GM23338 (cell line): ENCODE measurements at regions not wholly inside any gene's neighbourhood (a gene's known extent, or its start where the extent isn't known, plus 50 kb on each side); places are given as distances from the start of the nearest gene placed in this dataset.

Source experiments
- ATAC-seq: fragments of 200-7000 bp; cut with Tn5 transposase; 3 replicates; pipeline ENCODE4 v1.9.1; 2020
- DNase-seq: peaks from one replicate; pipeline ENCODE4 v3.0.0-alpha.2; 2015; ENCODE audit warnings: low spot score
- H2AFZ ChIP-seq: fragments of 200-600 bp; sonication (generic); 2 replicates; pipeline ENCODE4 v1.8.0; 2016; ENCODE audit warnings: antibody characterized with exemption, mild to moderate bottlenecking, moderate library complexity
- H3F3A ChIP-seq: fragments of 200-600 bp; sonication (generic); replicated peaks from 2 replicates; pipeline ENCODE4 v1.8.0; 2017; ENCODE audit warnings: antibody characterized with exemption, mixed run types, low read depth
- H3K27ac ChIP-seq: fragments of 200-600 bp; sonication (generic); 2 replicates; pipeline ENCODE4 v1.6.1; 2016; ENCODE audit warnings: low read depth
- H3K27me3 ChIP-seq: fragments of 200-600 bp; sonication (generic); 2 replicates; pipeline ENCODE4 v1.8.0; 2016; ENCODE audit warnings: mild to moderate bottlenecking, mixed run types, moderate library complexity; ENCODE audit not compliant: insufficient read depth
- H3K36me3 ChIP-seq: fragments of 200-600 bp; sonication (generic); 2 replicates; pipeline ENCODE4 v1.8.0; 2016; ENCODE audit warnings: mild to moderate bottlenecking; ENCODE audit not compliant: insufficient read depth
- H3K4me1 ChIP-seq: fragments of 200-600 bp; sonication (generic); 2 replicates; pipeline ENCODE4 v1.8.0; 2016; ENCODE audit warnings: mild to moderate bottlenecking, moderate library complexity; ENCODE audit not compliant: insufficient read depth
- H3K4me2 ChIP-seq: fragments of 200-600 bp; sonication (generic); 2 replicates; pipeline ENCODE4 v1.7.1; 2017; ENCODE audit warnings: mixed run types
- H3K4me3 ChIP-seq: fragments of 200-600 bp; sonication (generic); 2 replicates; pipeline ENCODE4 v1.6.1; 2016; ENCODE audit warnings: mixed run types
- H3K79me2 ChIP-seq: fragments of 200-600 bp; sonication (generic); replicated peaks from 2 replicates; pipeline ENCODE4 v1.8.0; 2017; ENCODE audit warnings: mild to moderate bottlenecking; ENCODE audit not compliant: insufficient read depth
- H3K9me2 ChIP-seq: fragments of 200-600 bp; sonication (generic); 2 replicates; pipeline ENCODE4 v1.8.0; 2017; ENCODE audit not compliant: insufficient read depth
- H4K20me1 ChIP-seq: fragments of 200-600 bp; sonication (generic); replicated peaks from 2 replicates; pipeline ENCODE4 v1.8.0; 2017; ENCODE audit warnings: mild to moderate bottlenecking; ENCODE audit not compliant: insufficient read depth
- H3K27ac Mint-ChIP-seq: 2 replicates; pipeline ENCODE4 v1.8.0; 2020; ENCODE audit warnings: inconsistent platforms, mild to moderate bottlenecking, moderate library complexity, mixed read lengths
- H3K27me3 Mint-ChIP-seq: 3 replicates; pipeline ENCODE4 v1.8.0; 2022; ENCODE audit warnings: low read depth, mild to moderate bottlenecking, moderate library complexity, mixed read lengths, inconsistent platforms; ENCODE audit not compliant: insufficient read depth, poor library complexity
- H3K36me3 Mint-ChIP-seq: 3 replicates; pipeline ENCODE4 v1.8.0; 2021; ENCODE audit warnings: low read depth, mild to moderate bottlenecking, inconsistent platforms, moderate library complexity, mixed read lengths
- H3K4me1 Mint-ChIP-seq: 3 replicates; pipeline ENCODE4 v1.8.0; 2020; ENCODE audit warnings: mild to moderate bottlenecking, inconsistent platforms, mixed read lengths
- H3K4me3 Mint-ChIP-seq: 3 replicates; pipeline ENCODE4 v1.8.0; 2021; ENCODE audit warnings: moderate library complexity, mild to moderate bottlenecking, inconsistent platforms, mixed read lengths
- H3K9me3 Mint-ChIP-seq: 3 replicates; pipeline ENCODE4 v1.8.0; 2020; ENCODE audit warnings: moderate library complexity, mild to moderate bottlenecking, inconsistent platforms, mixed read lengths
- CREB1 ChIP-seq: fragments of 250-450 bp; sonication (Bioruptor Pico); IDR thresholded peaks from 2 replicates; pipeline ENCODE4 v1.5.0; 2020; ENCODE audit warnings: low read depth, mild to moderate bottlenecking, moderate library complexity
- EZH2 ChIP-seq: fragments of 200-600 bp; sonication (generic); IDR thresholded peaks from one replicate; pipeline ENCODE4 v1.8.0; 2017; ENCODE audit warnings: antibody characterized with exemption, mild to moderate bottlenecking, low read depth; ENCODE audit not compliant: unreplicated experiment
- JUNB ChIP-seq: IDR thresholded peaks from one replicate; pipeline ENCODE4 v1.6.1; 2016; ENCODE audit warnings: antibody characterized with exemption; ENCODE audit not compliant: unreplicated experiment
- ZNF331 ChIP-seq: fragments of 250-450 bp; sonication (Bioruptor Pico); IDR thresholded peaks from 2 replicates; pipeline ENCODE4 v1.5.0; 2020; ENCODE audit warnings: low read depth, mild to moderate bottlenecking, moderate library complexity
- TF ChIP-seq, protein P1 (sequence below): fragments of 250-450 bp; sonication (Bioruptor Pico); IDR thresholded peaks from 2 replicates; pipeline ENCODE4 v1.5.0; 2020; ENCODE audit warnings: mild to moderate bottlenecking, moderate library complexity
- TF ChIP-seq, protein P2 (sequence below): IDR thresholded peaks from 2 replicates; pipeline ENCODE4 v1.6.1; 2016; ENCODE audit warnings: antibody characterized with exemption
- TF ChIP-seq, protein P3 (sequence below), 2 experiments: fragments of 200-600 bp in 1 of 2; sonication (generic) in 1 of 2; conservative IDR thresholded peaks; 2 replicates each; pipeline versions ENCODE4 v1.5.1 to v1.6.1; 2016 to 2017; ENCODE audit warnings: antibody characterized with exemption in 2 of 2, low read depth in 2 of 2, mild to moderate bottlenecking in 2 of 2, moderate library complexity in 1 of 2

DNA sequence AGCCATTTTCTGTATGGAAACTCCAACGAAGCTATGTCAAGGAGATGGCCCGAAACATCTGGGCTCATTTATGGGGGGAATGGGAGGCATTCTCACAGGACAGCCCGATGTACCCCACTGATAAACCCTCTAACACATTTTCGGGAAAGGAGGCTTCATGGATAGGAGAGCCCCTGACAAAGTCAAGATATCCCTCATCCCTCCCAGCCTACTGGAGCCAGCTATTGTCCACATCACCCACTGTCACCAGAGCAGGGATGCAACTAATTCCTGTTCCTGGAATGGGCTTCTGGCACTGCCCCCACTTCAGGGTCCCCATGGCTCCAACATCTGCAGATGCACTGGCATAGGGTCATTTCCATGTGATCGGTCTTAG is 98.2 kb upstream of the BMPER start:
- no peak for DNase-seq
- Histone ChIP-seq H3K36me3 (no peaks in the 10 kb centered on the region), H3F3A (no peaks in the 10 kb centered on the region), H3K27ac (no peak overlapping the region), H3K27me3 (no peaks in the 10 kb centered on the region), H3K79me2 (no peaks in the 10 kb centered on the region), H3K4me1 (no peaks in the 10 kb centered on the region), H4K20me1 (no peaks in the 10 kb centered on the region), H3K9me2 (peaks cover 5% of the 10 kb centered on the region; the same call in 1 of the 2 replicates), H2AFZ (no peak overlapping the region), H3K4me3 (no peak overlapping the region), H3K4me2 (no peak overlapping the region)
- ATAC-seq: no peak
- H3K9me3 Mint-ChIP-seq: no peaks in the 10 kb centered on the region
- H3K4me3 Mint-ChIP-seq: no peak overlapping the region
- H3K4me1 Mint-ChIP-seq: peaks cover 10% of the 10 kb centered on the region
- no peaks in the 10 kb centered on the region for H3K36me3 Mint-ChIP-seq
- H3K27me3 Mint-ChIP-seq: no peaks in the 10 kb centered on the region
- H3K27ac Mint-ChIP-seq: no peak overlapping the region
- TF ChIP-seq JUNB (no peak), CREB1 (CRISPR knock-in tag) (no peak), EZH2 (no peak), ZNF331 (CRISPR knock-in tag) (no peak)
- TF ChIP-seq, protein P1, sequence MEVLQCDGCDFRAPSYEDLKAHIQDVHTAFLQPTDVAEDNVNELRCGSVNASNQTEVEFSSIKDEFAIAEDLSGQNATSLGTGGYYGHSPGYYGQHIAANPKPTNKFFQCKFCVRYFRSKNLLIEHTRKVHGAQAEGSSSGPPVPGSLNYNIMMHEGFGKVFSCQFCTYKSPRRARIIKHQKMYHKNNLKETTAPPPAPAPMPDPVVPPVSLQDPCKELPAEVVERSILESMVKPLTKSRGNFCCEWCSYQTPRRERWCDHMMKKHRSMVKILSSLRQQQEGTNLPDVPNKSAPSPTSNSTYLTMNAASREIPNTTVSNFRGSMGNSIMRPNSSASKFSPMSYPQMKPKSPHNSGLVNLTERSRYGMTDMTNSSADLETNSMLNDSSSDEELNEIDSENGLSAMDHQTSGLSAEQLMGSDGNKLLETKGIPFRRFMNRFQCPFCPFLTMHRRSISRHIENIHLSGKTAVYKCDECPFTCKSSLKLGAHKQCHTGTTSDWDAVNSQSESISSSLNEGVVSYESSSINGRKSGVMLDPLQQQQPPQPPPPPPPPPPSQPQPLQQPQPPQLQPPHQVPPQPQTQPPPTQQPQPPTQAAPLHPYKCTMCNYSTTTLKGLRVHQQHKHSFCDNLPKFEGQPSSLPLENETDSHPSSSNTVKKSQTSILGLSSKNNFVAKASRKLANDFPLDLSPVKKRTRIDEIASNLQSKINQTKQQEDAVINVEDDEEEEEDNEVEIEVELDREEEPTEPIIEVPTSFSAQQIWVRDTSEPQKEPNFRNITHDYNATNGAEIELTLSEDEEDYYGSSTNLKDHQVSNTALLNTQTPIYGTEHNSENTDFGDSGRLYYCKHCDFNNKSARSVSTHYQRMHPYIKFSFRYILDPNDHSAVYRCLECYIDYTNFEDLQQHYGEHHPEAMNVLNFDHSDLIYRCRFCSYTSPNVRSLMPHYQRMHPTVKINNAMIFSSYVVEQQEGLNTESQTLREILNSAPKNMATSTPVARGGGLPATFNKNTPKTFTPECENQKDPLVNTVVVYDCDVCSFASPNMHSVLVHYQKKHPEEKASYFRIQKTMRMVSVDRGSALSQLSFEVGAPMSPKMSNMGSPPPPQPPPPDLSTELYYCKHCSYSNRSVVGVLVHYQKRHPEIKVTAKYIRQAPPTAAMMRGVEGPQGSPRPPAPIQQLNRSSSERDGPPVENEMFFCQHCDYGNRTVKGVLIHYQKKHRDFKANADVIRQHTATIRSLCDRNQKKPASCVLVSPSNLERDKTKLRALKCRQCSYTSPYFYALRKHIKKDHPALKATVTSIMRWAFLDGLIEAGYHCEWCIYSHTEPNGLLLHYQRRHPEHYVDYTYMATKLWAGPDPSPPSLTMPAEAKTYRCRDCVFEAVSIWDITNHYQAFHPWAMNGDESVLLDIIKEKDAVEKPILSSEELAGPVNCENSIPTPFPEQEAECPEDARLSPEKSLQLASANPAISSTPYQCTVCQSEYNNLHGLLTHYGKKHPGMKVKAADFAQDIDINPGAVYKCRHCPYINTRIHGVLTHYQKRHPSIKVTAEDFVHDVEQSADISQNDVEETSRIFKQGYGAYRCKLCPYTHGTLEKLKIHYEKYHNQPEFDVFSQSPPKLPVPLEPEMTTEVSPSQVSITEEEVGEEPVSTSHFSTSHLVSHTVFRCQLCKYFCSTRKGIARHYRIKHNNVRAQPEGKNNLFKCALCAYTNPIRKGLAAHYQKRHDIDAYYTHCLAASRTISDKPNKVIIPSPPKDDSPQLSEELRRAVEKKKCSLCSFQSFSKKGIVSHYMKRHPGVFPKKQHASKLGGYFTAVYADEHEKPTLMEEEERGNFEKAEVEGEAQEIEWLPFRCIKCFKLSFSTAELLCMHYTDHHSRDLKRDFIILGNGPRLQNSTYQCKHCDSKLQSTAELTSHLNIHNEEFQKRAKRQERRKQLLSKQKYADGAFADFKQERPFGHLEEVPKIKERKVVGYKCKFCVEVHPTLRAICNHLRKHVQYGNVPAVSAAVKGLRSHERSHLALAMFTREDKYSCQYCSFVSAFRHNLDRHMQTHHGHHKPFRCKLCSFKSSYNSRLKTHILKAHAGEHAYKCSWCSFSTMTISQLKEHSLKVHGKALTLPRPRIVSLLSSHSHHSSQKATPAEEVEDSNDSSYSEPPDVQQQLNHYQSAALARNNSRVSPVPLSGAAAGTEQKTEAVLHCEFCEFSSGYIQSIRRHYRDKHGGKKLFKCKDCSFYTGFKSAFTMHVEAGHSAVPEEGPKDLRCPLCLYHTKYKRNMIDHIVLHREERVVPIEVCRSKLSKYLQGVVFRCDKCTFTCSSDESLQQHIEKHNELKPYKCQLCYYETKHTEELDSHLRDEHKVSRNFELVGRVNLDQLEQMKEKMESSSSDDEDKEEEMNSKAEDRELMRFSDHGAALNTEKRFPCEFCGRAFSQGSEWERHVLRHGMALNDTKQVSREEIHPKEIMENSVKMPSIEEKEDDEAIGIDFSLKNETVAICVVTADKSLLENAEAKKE (CRISPR knock-in tag): no peak

DNA sequence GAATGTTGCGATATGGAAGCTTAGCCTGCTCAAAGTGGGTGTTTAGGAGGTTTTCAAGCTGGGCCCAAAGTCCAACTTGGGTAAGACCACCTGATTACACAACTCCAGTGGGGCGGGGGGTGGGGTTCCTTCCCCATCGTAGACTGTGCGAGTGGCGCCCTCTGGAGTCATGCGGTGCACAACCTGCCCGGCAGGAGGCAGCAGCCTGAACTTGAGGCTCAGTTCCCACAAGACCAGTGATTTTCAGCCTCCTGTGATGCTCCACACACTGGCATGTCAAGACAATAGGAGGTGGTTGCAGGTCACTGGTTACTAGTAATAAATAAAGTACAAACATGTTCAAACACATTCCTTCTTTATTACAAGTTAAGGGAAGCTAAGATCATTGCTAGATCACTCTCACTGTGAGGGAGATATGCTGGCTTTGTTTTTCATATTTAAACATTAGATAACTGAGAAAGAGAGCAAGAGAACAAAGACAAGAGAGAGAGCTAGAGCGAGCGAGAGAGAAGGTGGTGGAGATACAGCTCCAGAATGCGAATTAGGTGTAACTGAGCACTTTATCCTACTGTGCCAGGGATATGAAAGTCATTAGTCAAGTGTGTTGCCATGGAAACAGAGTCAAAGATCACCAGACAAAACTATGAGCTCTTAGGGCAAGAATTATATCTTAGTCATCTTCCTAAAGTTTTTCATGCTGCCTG is 97.4 kb upstream of the BMPER start:
- H3K9me3 Mint-ChIP-seq: no peaks in the 10 kb centered on the region
- DNase-seq: peak; percentile 81
- Histone ChIP-seq H3K36me3 (no peaks in the 10 kb centered on the region), H3K27ac (no peak overlapping the region), H3K27me3 (no peaks in the 10 kb centered on the region), H3F3A (no peaks in the 10 kb centered on the region), H3K4me1 (no peaks in the 10 kb centered on the region), H3K4me3 (no peak overlapping the region), H2AFZ (no peak overlapping the region), H3K4me2 (no peak overlapping the region), H3K9me2 (peaks cover 5% of the 10 kb centered on the region; the same call in 1 of the 2 replicates), H3K79me2 (no peaks in the 10 kb centered on the region), H4K20me1 (no peaks in the 10 kb centered on the region)
- no peaks in the 10 kb centered on the region for H3K27me3 Mint-ChIP-seq
- H3K4me1 Mint-ChIP-seq: peaks cover 10% of the 10 kb centered on the region
- H3K27ac Mint-ChIP-seq: no peak overlapping the region
- H3K36me3 Mint-ChIP-seq: no peaks in the 10 kb centered on the region
- H3K4me3 Mint-ChIP-seq: no peak overlapping the region
- ATAC-seq: peak; percentile 90
- TF ChIP-seq, protein P2, sequence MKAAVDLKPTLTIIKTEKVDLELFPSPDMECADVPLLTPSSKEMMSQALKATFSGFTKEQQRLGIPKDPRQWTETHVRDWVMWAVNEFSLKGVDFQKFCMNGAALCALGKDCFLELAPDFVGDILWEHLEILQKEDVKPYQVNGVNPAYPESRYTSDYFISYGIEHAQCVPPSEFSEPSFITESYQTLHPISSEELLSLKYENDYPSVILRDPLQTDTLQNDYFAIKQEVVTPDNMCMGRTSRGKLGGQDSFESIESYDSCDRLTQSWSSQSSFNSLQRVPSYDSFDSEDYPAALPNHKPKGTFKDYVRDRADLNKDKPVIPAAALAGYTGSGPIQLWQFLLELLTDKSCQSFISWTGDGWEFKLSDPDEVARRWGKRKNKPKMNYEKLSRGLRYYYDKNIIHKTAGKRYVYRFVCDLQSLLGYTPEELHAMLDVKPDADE: no peak
- TF ChIP-seq, protein P3, sequence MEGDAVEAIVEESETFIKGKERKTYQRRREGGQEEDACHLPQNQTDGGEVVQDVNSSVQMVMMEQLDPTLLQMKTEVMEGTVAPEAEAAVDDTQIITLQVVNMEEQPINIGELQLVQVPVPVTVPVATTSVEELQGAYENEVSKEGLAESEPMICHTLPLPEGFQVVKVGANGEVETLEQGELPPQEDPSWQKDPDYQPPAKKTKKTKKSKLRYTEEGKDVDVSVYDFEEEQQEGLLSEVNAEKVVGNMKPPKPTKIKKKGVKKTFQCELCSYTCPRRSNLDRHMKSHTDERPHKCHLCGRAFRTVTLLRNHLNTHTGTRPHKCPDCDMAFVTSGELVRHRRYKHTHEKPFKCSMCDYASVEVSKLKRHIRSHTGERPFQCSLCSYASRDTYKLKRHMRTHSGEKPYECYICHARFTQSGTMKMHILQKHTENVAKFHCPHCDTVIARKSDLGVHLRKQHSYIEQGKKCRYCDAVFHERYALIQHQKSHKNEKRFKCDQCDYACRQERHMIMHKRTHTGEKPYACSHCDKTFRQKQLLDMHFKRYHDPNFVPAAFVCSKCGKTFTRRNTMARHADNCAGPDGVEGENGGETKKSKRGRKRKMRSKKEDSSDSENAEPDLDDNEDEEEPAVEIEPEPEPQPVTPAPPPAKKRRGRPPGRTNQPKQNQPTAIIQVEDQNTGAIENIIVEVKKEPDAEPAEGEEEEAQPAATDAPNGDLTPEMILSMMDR (conservative IDR thresholded peaks at IDR 0.05; ENCODE audit: low read depth in 2 of 2): peak; percentile 80 to 94
